Loucy (cell line): ENCODE measurements at regions not wholly inside any gene's neighbourhood (a gene's known extent, or its start where the extent isn't known, plus 50 kb on each side); places are given as distances from the start of the nearest gene placed in this dataset.
A peak's percentile ranks its signal among the peaks of the same experiment; 100 is the strongest.

Experiments
- H2AFZ ChIP-seq: fragments of 200-600 bp; sonication (generic); 2 replicates; pipeline ENCODE4 v1.6.0; 2016; ENCODE audit warnings: antibody characterized with exemption, mild to moderate bottlenecking, low read length, moderate library complexity
- H3F3A ChIP-seq: fragments of 200-600 bp; 2 replicates; pipeline ENCODE4 v1.6.0; 2016; ENCODE audit warnings: antibody characterized with exemption, low read depth, mild to moderate bottlenecking
- H3K27me3 ChIP-seq: fragments of 200-600 bp; sonication (generic); 2 replicates; pipeline ENCODE4 v1.6.1; 2014; ENCODE audit warnings: low read length, mild to moderate bottlenecking; ENCODE audit not compliant: insufficient read depth, poor library complexity, severe bottlenecking
- H3K36me3 ChIP-seq: fragments of 200-600 bp; sonication (generic); 2 replicates; pipeline ENCODE4 v1.6.1; 2016; ENCODE audit warnings: low read length; ENCODE audit not compliant: insufficient read depth
- H3K4me1 ChIP-seq: fragments of 200-600 bp; sonication (generic); 2 replicates; pipeline ENCODE4 v1.5.1; 2014; ENCODE audit warnings: low read length, mild to moderate bottlenecking; ENCODE audit not compliant: insufficient read depth, poor library complexity, severe bottlenecking
- H3K4me2 ChIP-seq: fragments of 200-600 bp; sonication (generic); 2 replicates; pipeline ENCODE4 v1.6.0; 2014; ENCODE audit warnings: antibody characterized with exemption, low read length, low read depth, mild to moderate bottlenecking; ENCODE audit not compliant: poor library complexity, severe bottlenecking
- H3K4me3 ChIP-seq: fragments of 200-600 bp; sonication (generic); 2 replicates; pipeline ENCODE4 v1.5.1; 2014; ENCODE audit warnings: low read length, mild to moderate bottlenecking, mixed read lengths; ENCODE audit not compliant: poor library complexity, severe bottlenecking
- H3K79me2 ChIP-seq: fragments of 200-600 bp; sonication (generic); 2 replicates; pipeline ENCODE4 v1.6.1; 2014; ENCODE audit warnings: low read length; ENCODE audit not compliant: insufficient read depth
- H3K9ac ChIP-seq: fragments of 200-600 bp; sonication (generic); 2 replicates; pipeline ENCODE4 v1.6.0; 2014; ENCODE audit warnings: mild to moderate bottlenecking, low read depth, low read length, moderate library complexity; ENCODE audit not compliant: poor library complexity, severe bottlenecking
- H3K9me2 ChIP-seq: fragments of 200-600 bp; sonication (generic); replicated peaks from 2 replicates; pipeline ENCODE4 v1.6.1; 2016; ENCODE audit warnings: low read depth, low read length, mixed read lengths
- H3K9me3 ChIP-seq: fragments of 200-600 bp; sonication (generic); 2 replicates; pipeline ENCODE4 v1.6.1; 2014; ENCODE audit warnings: mild to moderate bottlenecking, antibody characterized with exemption, low read length, low read depth; ENCODE audit not compliant: insufficient read depth
- H4K20me1 ChIP-seq: fragments of 200-600 bp; sonication (generic); 2 replicates; pipeline ENCODE4 v1.6.0; 2014; ENCODE audit warnings: antibody characterized with exemption, low read length, mild to moderate bottlenecking; ENCODE audit not compliant: insufficient read depth, poor library complexity, severe bottlenecking
- CTCF ChIP-seq: fragments of 200-600 bp; sonication (generic); conservative IDR thresholded peaks from 2 replicates; pipeline ENCODE4 v1.5.1; 2014; ENCODE audit warnings: mild to moderate bottlenecking, antibody characterized with exemption, low read length
- EZH2phosphoT487 ChIP-seq: fragments of 200-600 bp; IDR thresholded peaks from 2 replicates; pipeline ENCODE4 v1.6.1; 2018; ENCODE audit warnings: antibody characterized with exemption, mild to moderate bottlenecking, moderate library complexity, borderline replicate concordance

DNA sequence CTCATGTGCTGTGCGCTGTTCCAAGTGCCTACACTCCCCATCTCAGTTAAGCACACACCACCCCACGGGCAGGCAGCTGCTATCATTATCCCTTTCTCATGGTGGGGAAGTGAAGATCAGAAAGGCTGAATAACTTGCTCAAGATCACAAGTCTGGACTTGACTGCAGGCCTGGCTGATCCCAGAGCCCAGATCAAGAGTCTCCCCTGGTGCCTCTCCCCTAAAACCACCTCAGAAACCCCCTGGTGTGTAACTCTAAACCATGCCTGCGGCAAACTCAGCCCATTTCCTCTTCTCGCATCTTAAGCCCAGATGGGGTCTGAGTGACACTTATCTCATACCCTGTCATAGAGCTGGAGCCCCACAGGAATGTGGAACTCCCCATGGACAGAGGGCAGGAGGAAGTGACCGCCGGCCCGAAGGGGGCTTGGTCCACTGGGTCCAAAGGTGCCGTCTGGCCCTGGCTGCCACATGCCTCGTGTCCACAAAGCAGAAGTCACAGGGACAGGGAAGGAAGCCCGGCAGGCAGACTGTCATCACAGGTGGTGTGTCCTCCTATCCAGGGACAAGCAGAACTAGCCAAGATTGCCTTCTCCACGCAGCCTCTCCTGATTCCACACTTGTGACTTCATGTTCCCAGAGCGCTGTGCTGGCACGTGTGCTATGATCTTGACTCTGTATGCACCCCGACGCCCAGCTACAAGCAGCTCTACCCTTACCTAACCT is 92.1 kb downstream of the SYF2 start:
- Histone ChIP-seq H2AFZ (peak overlapping the region; percentile 11; the same call in 1 of the 2 replicates), H3K79me2 (no peaks in the 10 kb centered on the region), H3K9me2 (no peaks in the 10 kb centered on the region), H3F3A (no peaks in the 10 kb centered on the region), H3K4me1 (peaks cover 15% of the 10 kb centered on the region), H3K4me3 (no peak overlapping the region), H4K20me1 (no peaks in the 10 kb centered on the region), H3K27me3 (no peaks in the 10 kb centered on the region), H3K4me2 (peak overlapping the region; percentile 8), H3K9me3 (no peaks in the 10 kb centered on the region), H3K36me3 (no peaks in the 10 kb centered on the region), H3K9ac (peak overlapping the region; percentile 49)
- TF ChIP-seq CTCF (no peak), EZH2phosphoT487 (no peak)

- no peak for TF ChIP-seq CTCF
- TF ChIP-seq EZH2phosphoT487, result no peak
- no peak overlapping the region for H3K4me2 ChIP-seq
These were observed 94.5 kb downstream of the SYF2 start for GRCh38 chr1:25137521-25138395.

GRCh38 chr1:25137106-25137505 is 95.2 kb downstream of the SYF2 start:
- no peak overlapping the region for H3K4me2 ChIP-seq
- no peaks in the 10 kb centered on the region for H3F3A ChIP-seq
- peaks cover 15% of the 10 kb centered on the region for H3K4me1 ChIP-seq
- no peak overlapping the region for H2AFZ ChIP-seq
- TF ChIP-seq CTCF (no peak), EZH2phosphoT487 (no peak)
- H3K4me3 ChIP-seq, result no peak overlapping the region
- no peaks in the 10 kb centered on the region for H3K79me2 ChIP-seq
- H3K9ac ChIP-seq, result no peak overlapping the region
- H3K9me2 ChIP-seq, result no peaks in the 10 kb centered on the region
- no peaks in the 10 kb centered on the region for H3K9me3 ChIP-seq
- H3K36me3 ChIP-seq, result no peaks in the 10 kb centered on the region
- H3K27me3 ChIP-seq, result no peaks in the 10 kb centered on the region
- H4K20me1 ChIP-seq, result no peaks in the 10 kb centered on the region

More at GRCh38 chr1:25137521-25138395, 94.5 kb downstream of the SYF2 start:
- no peaks in the 10 kb centered on the region for H3K79me2 ChIP-seq
- peaks cover 15% of the 10 kb centered on the region for H3K4me1 ChIP-seq
- no peak overlapping the region for H3K4me3 ChIP-seq
- H3F3A ChIP-seq, result no peaks in the 10 kb centered on the region
- no peaks in the 10 kb centered on the region for H4K20me1 ChIP-seq
- H3K9me3 ChIP-seq, result no peaks in the 10 kb centered on the region
- H3K27me3 ChIP-seq, result no peaks in the 10 kb centered on the region
- H3K9me2 ChIP-seq, result no peaks in the 10 kb centered on the region
- H2AFZ ChIP-seq, result no peak overlapping the region
- no peak overlapping the region for H3K9ac ChIP-seq
- H3K36me3 ChIP-seq, result no peaks in the 10 kb centered on the region
